HG03521 (cell line): ENCODE measurements at regions not wholly inside any gene's neighbourhood (a gene's known extent, or its start where the extent isn't known, plus 50 kb on each side); places are given as distances from the start of the nearest gene placed in this dataset.

Experiments used
- ATAC-seq: cut with Tn5 transposase; IDR thresholded peaks from one replicate; pipeline ENCODE4 v1.9.1; 2021; ENCODE audit warnings: mild to moderate bottlenecking, moderate library complexity; ENCODE audit not compliant: unreplicated experiment

- ATAC-seq = no peak
These were observed 160.6 kb upstream of the USP24 start for GRCh38 chr1:55375617-55376258.

- ATAC-seq = no peak
These were observed 159.8 kb upstream of the USP24 start for GRCh38 chr1:55374801-55375616.

- ATAC-seq = no peak
These were observed 159.1 kb upstream of the USP24 start for GRCh38 chr1:55374216-55374615.

GRCh38 chr1:55369474-55369873, 154.3 kb upstream of the USP24 start:
- no peak for ATAC-seq

GRCh38 chr1:55368698-55369097, 153.5 kb upstream of the USP24 start:
- ATAC-seq = no peak

- ATAC-seq = no peak
These were observed 152.1 kb upstream of the USP24 start for GRCh38 chr1:55367273-55367672.

- no peak for ATAC-seq
These were observed 149.1 kb upstream of the USP24 start for GRCh38 chr1:55364216-55364615.

- no peak for ATAC-seq
These were observed 148.1 kb upstream of the USP24 start for GRCh38 chr1:55363268-55363667.

GRCh38 chr1:55362558-55362957, 147.4 kb upstream of the USP24 start:
- ATAC-seq = no peak

- no peak for ATAC-seq
These were observed 144.4 kb upstream of the USP24 start for GRCh38 chr1:55359611-55360010.

- no peak for ATAC-seq
These were observed 143.4 kb upstream of the USP24 start for GRCh38 chr1:55358581-55358980.

GRCh38 chr1:55355549-55355948, 140.4 kb upstream of the USP24 start:
- ATAC-seq = no peak

- no peak for ATAC-seq
These were observed 138.8 kb upstream of the USP24 start for GRCh38 chr1:55353707-55354620.

GRCh38 chr1:55352811-55353180, 137.6 kb upstream of the USP24 start:
- no peak for ATAC-seq

GRCh38 chr1:55352080-55352810, 137.1 kb upstream of the USP24 start:
- ATAC-seq = no peak

- ATAC-seq = no peak
These were observed 133.2 kb upstream of the USP24 start for GRCh38 chr1:55348356-55348755.

- no peak for ATAC-seq
These were observed 132.7 kb upstream of the USP24 start for GRCh38 chr1:55347866-55348265.

GRCh38 chr1:55347041-55347440, 131.9 kb upstream of the USP24 start:
- no peak for ATAC-seq

- ATAC-seq = no peak
These were observed 131.4 kb upstream of the USP24 start for GRCh38 chr1:55346586-55346985.

- no peak for ATAC-seq
These were observed 124.5 kb upstream of the USP24 start for GRCh38 chr1:55339681-55340080.

GRCh38 chr1:55338448-55338820, 123.3 kb upstream of the USP24 start:
- no peak for ATAC-seq
